IMR-90 (cell line): ENCODE measurements at regions not wholly inside any gene's neighbourhood (a gene's known extent, or its start where the extent isn't known, plus 50 kb on each side); places are given as distances from the start of the nearest gene placed in this dataset.

Experiments used
- ATAC-seq: fragments of 200-7000 bp; cut with Tn5 transposase; 2 replicates; pipeline ENCODE4 v1.9.1; 2020; ENCODE audit warnings: low read depth, mild to moderate bottlenecking, moderate library complexity
- BruUV-seq: library from RNA; stranded (reverse); fragments of 400-500 nt; replicated peaks from 2 replicates; lab custom pipeline; 2021; lab: Mats Ljungman, UMichigan
- CTCF ChIA-PET: fragments of 300-600 bp; formaldehyde crosslinking; extraction: SDS; loops from one replicate; lab custom pipeline; 2021; ENCODE audit warnings: antibody characterized with exemption; lab: Yijun Ruan, JAX
- POLR2A ChIA-PET: fragments of 300-600 bp; sonication (Branson Sonifier 250); formaldehyde crosslinking; loops from one replicate; lab custom pipeline; 2022; ENCODE audit warnings: antibody characterized with exemption; ENCODE audit not compliant: unreplicated experiment; lab: Charles Lee
- DNase-seq: peaks from one replicate; pipeline ENCODE4 v3.0.0; 2013
- H2AFZ ChIP-seq: replicated peaks from 2 replicates; pipeline ENCODE3; 2013; ENCODE audit warnings: low read length, mild to moderate bottlenecking; ENCODE audit not compliant: poor library complexity
- H2AK5ac ChIP-seq: 2 replicates; pipeline ENCODE4 v1.6.1; 2013; ENCODE audit warnings: low read depth, low read length, inconsistent platforms
- H2AK9ac ChIP-seq: replicated peaks from 2 replicates; pipeline ENCODE3; 2013; ENCODE audit warnings: mild to moderate bottlenecking, low read depth, low read length, moderate library complexity; ENCODE audit not compliant: poor library complexity
- H2BK120ac ChIP-seq: 2 replicates; pipeline ENCODE4 v1.6.1; 2013; ENCODE audit warnings: low read depth, low read length, inconsistent platforms
- H2BK15ac ChIP-seq: 3 replicates; pipeline ENCODE4 v1.6.1; 2013; ENCODE audit warnings: low read depth, low read length, inconsistent platforms
- H2BK20ac ChIP-seq: 2 replicates; pipeline ENCODE4 v1.6.1; 2013; ENCODE audit warnings: low read depth, mild to moderate bottlenecking, inconsistent platforms, low read length, moderate library complexity
- H2BK5ac ChIP-seq: 2 replicates; pipeline ENCODE4 v1.6.1; 2013; ENCODE audit warnings: mild to moderate bottlenecking, low read depth, low read length, inconsistent platforms; ENCODE audit not compliant: poor library complexity, severe bottlenecking
- H3K14ac ChIP-seq: replicated peaks from 2 replicates; pipeline ENCODE4 v1.6.1; 2013; ENCODE audit warnings: low read depth, low read length, inconsistent platforms
- H3K18ac ChIP-seq: 2 replicates; pipeline ENCODE4 v1.6.1; 2013; ENCODE audit warnings: low read depth, low read length, control low read depth
- H3K23ac ChIP-seq: 2 replicates; pipeline ENCODE4 v1.6.1; 2013; ENCODE audit warnings: low read depth, low read length, inconsistent platforms
- H3K27ac ChIP-seq: 2 replicates; pipeline ENCODE4 v1.5.1; 2013; ENCODE audit warnings: mild to moderate bottlenecking, control low read depth, low read length; ENCODE audit not compliant: insufficient read depth
- H3K27me3 ChIP-seq: 2 replicates; pipeline ENCODE4 v1.6.1; 2013; ENCODE audit warnings: low read length; ENCODE audit not compliant: control insufficient read depth, insufficient read depth
- H3K36me3 ChIP-seq: 2 replicates; pipeline ENCODE4 v1.6.1; 2013; ENCODE audit warnings: low read length, mixed read lengths; ENCODE audit not compliant: control insufficient read depth, insufficient read depth
- H3K4ac ChIP-seq: 2 replicates; pipeline ENCODE4 v1.6.1; 2013; ENCODE audit warnings: low read depth, low read length, inconsistent platforms
- H3K4me1 ChIP-seq: 2 replicates; pipeline ENCODE4 v1.6.1; 2013; ENCODE audit warnings: low read length, mixed read lengths; ENCODE audit not compliant: control insufficient read depth, insufficient read depth
- H3K4me2 ChIP-seq: 2 replicates; pipeline ENCODE4 v1.6.1; 2013; ENCODE audit warnings: low read depth, mild to moderate bottlenecking, control low read depth, low read length, moderate library complexity
- H3K4me3 ChIP-seq: 2 replicates; pipeline ENCODE4 v1.5.1; 2013; ENCODE audit warnings: low read depth, mild to moderate bottlenecking, control low read depth, low read length, moderate library complexity; ENCODE audit not compliant: insufficient read depth
- H3K56ac ChIP-seq: 2 replicates; pipeline ENCODE4 v1.6.1; 2013; ENCODE audit warnings: low read length, inconsistent platforms; ENCODE audit not compliant: insufficient read depth; ENCODE audit errors: extremely low read depth
- H3K79me1 ChIP-seq, 2 experiments: 2 replicates each; pipeline ENCODE4 v1.6.1; 2013; ENCODE audit warnings: low read length in 2 of 2, inconsistent platforms in 1 of 2, low read depth in 1 of 2
- H3K9ac ChIP-seq: 2 replicates; pipeline ENCODE4 v1.6.1; 2013; ENCODE audit warnings: low read depth, low read length, control low read depth
- H3K9me1 ChIP-seq: 2 replicates; pipeline ENCODE4 v1.6.1; 2013; ENCODE audit warnings: low read length, inconsistent platforms; ENCODE audit not compliant: insufficient read depth
- H3K9me3 ChIP-seq: 2 replicates; pipeline ENCODE4 v1.6.1; 2013; ENCODE audit warnings: low read length; ENCODE audit not compliant: control insufficient read depth, insufficient read depth
- H4K20me1 ChIP-seq: 2 replicates; pipeline ENCODE4 v1.6.1; 2013; ENCODE audit warnings: low read length, inconsistent platforms; ENCODE audit not compliant: insufficient read depth
- H4K5ac ChIP-seq: 2 replicates; pipeline ENCODE4 v1.6.1; 2013; ENCODE audit warnings: mild to moderate bottlenecking, low read depth, low read length, control low read depth
- H4K8ac ChIP-seq, 2 experiments: 2 replicates each; pipeline ENCODE4 v1.6.1; 2013; ENCODE audit warnings: low read depth in 2 of 2, low read length in 2 of 2, control low read depth in 1 of 2, inconsistent platforms in 1 of 2
- H4K91ac ChIP-seq: 2 replicates; pipeline ENCODE4 v1.6.1; 2013; ENCODE audit warnings: low read depth, low read length, inconsistent platforms; ENCODE audit not compliant: insufficient read depth
- FOS ChIP-seq: fragments of 150-350 bp; IDR thresholded peaks from 2 replicates; pipeline ENCODE4 v1.6.1; 2016; ENCODE audit warnings: low read depth, low read length
- MXI1 ChIP-seq: IDR thresholded peaks from 2 replicates; pipeline ENCODE4 v1.6.1; 2012; ENCODE audit warnings: low read depth, mild to moderate bottlenecking, low read length, moderate library complexity, borderline replicate concordance
- NFE2L2 ChIP-seq: fragments of 150-350 bp; IDR thresholded peaks from 2 replicates; pipeline ENCODE4 v1.6.1; 2016; ENCODE audit warnings: low read depth, mild to moderate bottlenecking, low read length
- WGBS, 2 experiments: methylation state at CpG; one replicate each; pipeline versions ENCODE4 v1.1.5 to v1.1.7; 2013; ENCODE audit warnings: missing lambda C conversion rate in 2 of 2; ENCODE audit not compliant: insufficient read length in 1 of 2; ENCODE audit errors: extremely low coverage in 2 of 2; 5-methylcytosine and 5-hydroxymethylcytosine counted together
- dilution Hi-C: fragments of 300-500 bp; cut with HindIII; formaldehyde crosslinking; loops from one replicate; pipeline ENCODE4 v1.14.3; 2018; ENCODE audit warnings: low sequenced_read_pairs; ENCODE audit not compliant: unreplicated experiment
- in situ Hi-C: fragments of 300-500 bp; cut with MboI; formaldehyde crosslinking; loops from 3 replicates; pipeline ENCODE4 v1.14.3; 2019; ENCODE audit warnings: low sequenced_read_pairs, inconsistent platforms, mixed read lengths
- intact Hi-C: fragments of 100-400 bp; cut with micrococcal nuclease; formaldehyde crosslinking; loops from 2 replicates; pipeline ENCODE4 v1.10.0; 2022
- TF ChIP-seq, protein P1 (sequence below): fragments of 150-350 bp; IDR thresholded peaks from 2 replicates; pipeline ENCODE4 v1.6.1; 2017; ENCODE audit warnings: mild to moderate bottlenecking, antibody characterized with exemption, low read length, low read depth

DNA sequence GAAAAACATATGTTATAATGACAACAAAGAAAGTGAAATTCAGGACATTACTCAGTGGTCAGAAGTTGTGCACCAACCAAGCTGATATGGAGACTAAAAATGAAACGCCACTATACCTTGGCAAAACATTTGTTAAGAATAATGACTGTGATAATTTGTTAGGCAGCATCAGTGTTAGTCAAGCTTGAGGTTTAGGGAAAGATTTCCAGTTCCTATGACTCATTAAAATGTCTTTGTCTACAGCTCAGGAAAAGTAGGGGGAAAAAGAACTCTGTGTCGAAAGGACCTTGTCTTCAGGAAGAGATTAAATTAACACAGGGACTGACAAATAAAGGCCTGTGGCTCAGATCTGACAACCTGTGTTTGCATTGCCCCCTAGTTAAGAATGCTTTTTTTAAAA lies 764.1 kb upstream of the SLITRK6 start:
- no peak overlapping the region for H3K9ac ChIP-seq
- peak; percentile 85 for ATAC-seq
- H3K18ac ChIP-seq: no peak overlapping the region
- BruUV-seq: no TSS peak
- no peaks in the 10 kb centered on the region for H4K20me1 ChIP-seq
- no peaks in the 10 kb centered on the region for H3K9me1 ChIP-seq
- intact Hi-C loops: no loop called here
- H3K9me3 ChIP-seq: no peaks in the 10 kb centered on the region
- ChIA-PET POLR2A (no interaction called here), CTCF (interaction anchor here (0.7 kb wide), 2 partner anchors 16 to 59 kb away, joined by 4 to 5 read pairs; no protein-coding TSS in a partner anchor)
- peak overlapping the region; percentile 54; the same call in 1 of the 2 replicates for H3K4me2 ChIP-seq
- in situ Hi-C loops: no loop called here
- H4K8ac ChIP-seq: no peak overlapping the region
- peak; percentile 75 for DNase-seq
- TF ChIP-seq, protein P1, sequence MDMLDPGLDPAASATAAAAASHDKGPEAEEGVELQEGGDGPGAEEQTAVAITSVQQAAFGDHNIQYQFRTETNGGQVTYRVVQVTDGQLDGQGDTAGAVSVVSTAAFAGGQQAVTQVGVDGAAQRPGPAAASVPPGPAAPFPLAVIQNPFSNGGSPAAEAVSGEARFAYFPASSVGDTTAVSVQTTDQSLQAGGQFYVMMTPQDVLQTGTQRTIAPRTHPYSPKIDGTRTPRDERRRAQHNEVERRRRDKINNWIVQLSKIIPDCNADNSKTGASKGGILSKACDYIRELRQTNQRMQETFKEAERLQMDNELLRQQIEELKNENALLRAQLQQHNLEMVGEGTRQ: no peak
- no peak for TF ChIP-seq NFE2L2
- peak; percentile 23; the same call in 1 of the 2 replicates for TF ChIP-seq FOS
- TF ChIP-seq MXI1: no peak
- no peak overlapping the region for H3K27ac ChIP-seq
- H3K56ac ChIP-seq: no peak overlapping the region
- H2BK5ac ChIP-seq: no peak overlapping the region
- no peak overlapping the region for H4K5ac ChIP-seq
- no peaks in the 10 kb centered on the region for H3K27me3 ChIP-seq
- H3K36me3 ChIP-seq: no peaks in the 10 kb centered on the region
- no CpG with 5 or more reads among the region's 2 CpGs for WGBS, 2 experiments
- H2AFZ ChIP-seq: no peak overlapping the region
- no peak overlapping the region for H2BK120ac ChIP-seq
- H3K79me1 ChIP-seq: no peaks in the 10 kb centered on the region
- no peak overlapping the region for H2AK9ac ChIP-seq
- no peaks in the 10 kb centered on the region for H3K4me1 ChIP-seq
- dilution Hi-C loops: no loop called here
- H2AK5ac ChIP-seq: no peak overlapping the region
- no peak overlapping the region for H3K4me3 ChIP-seq
- no peak overlapping the region for H2BK20ac ChIP-seq
- H4K91ac ChIP-seq: no peak overlapping the region
- H2BK15ac ChIP-seq: no peak overlapping the region
- H3K4ac ChIP-seq: no peak overlapping the region
- H3K14ac ChIP-seq: no peak overlapping the region
- H3K23ac ChIP-seq: no peak overlapping the region
